A673 (cell line): ENCODE measurements at regions not wholly inside any gene's neighbourhood (a gene's known extent, or its start where the extent isn't known, plus 50 kb on each side); places are given as distances from the start of the nearest gene placed in this dataset.

Experiments
- EZH2 ChIP-seq: fragments of 200-600 bp; sonication (generic); IDR thresholded peaks from 2 replicates; pipeline ENCODE4 v1.6.1; 2017; ENCODE audit warnings: borderline replicate concordance, low read depth, mild to moderate bottlenecking, mixed read lengths, antibody characterized with exemption, low read length; ENCODE audit not compliant: poor library complexity, severe bottlenecking
- TF ChIP-seq, protein P1 (sequence below): fragments of 300-800, 200-600 bp; sonication (generic); conservative IDR thresholded peaks from 2 replicates; pipeline ENCODE4 v1.5.1; 2017; ENCODE audit warnings: low read depth, mild to moderate bottlenecking, antibody characterized with exemption, low read length, moderate library complexity, mixed read lengths

DNA sequence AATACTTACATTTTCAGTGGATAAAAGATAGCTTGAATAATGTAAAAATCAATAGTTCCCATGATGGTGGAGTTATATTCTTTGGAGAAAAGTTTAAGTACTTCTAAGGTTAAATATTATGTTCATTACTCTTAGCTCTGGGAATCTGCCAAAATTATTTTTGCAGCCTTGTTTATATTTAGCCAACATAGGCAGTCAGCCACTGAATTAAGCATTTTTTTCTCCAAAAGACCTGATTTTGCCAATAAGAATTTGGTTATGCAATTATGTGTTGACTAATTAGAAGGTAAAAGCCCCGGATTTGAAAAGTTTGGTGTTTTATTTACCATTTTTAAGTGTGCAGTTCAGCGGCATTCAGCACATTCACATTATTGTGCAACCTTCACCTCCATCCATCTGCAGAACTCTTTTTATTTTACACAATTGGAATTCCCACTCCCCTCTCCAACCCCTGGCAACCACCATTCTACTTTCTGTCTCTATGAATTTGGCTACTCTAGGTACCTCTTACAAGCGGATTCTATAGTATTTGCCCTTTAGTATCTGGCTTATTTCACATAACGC is 90.1 kb upstream of the C1QTNF9B start:
- TF ChIP-seq, protein P1, sequence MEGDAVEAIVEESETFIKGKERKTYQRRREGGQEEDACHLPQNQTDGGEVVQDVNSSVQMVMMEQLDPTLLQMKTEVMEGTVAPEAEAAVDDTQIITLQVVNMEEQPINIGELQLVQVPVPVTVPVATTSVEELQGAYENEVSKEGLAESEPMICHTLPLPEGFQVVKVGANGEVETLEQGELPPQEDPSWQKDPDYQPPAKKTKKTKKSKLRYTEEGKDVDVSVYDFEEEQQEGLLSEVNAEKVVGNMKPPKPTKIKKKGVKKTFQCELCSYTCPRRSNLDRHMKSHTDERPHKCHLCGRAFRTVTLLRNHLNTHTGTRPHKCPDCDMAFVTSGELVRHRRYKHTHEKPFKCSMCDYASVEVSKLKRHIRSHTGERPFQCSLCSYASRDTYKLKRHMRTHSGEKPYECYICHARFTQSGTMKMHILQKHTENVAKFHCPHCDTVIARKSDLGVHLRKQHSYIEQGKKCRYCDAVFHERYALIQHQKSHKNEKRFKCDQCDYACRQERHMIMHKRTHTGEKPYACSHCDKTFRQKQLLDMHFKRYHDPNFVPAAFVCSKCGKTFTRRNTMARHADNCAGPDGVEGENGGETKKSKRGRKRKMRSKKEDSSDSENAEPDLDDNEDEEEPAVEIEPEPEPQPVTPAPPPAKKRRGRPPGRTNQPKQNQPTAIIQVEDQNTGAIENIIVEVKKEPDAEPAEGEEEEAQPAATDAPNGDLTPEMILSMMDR = no peak
- TF ChIP-seq EZH2 = no peak
